Transverse colon (tissue), 4 donors: ENCODE measurements at regions not wholly inside any gene's neighbourhood (a gene's known extent, or its start where the extent isn't known, plus 50 kb on each side); places are given as distances from the start of the nearest gene placed in this dataset.
"Not testable (repeated sequence)": the region's sequence is repeated elsewhere in the genome, so short reads cannot be mapped to it uniquely, and the experiment has no call there.

Source experiments
- DNase-seq: peaks from one replicate; pipeline ENCODE4 v3.0.0-alpha.2; 2019
- H3K27ac ChIP-seq, 4 donors: fragments of 200-600 bp; sonication (generic); 2 replicates each; pipeline ENCODE4 v1.5.1; 2016 to 2018; ENCODE audit warnings: inconsistent platforms in 4 of 4
- H3K27me3 ChIP-seq: fragments of 200-600 bp; sonication (generic); 2 replicates; pipeline ENCODE4 v1.5.1; 2017; ENCODE audit warnings: inconsistent platforms
- H3K36me3 ChIP-seq, 4 donors: fragments of 200-600 bp; sonication (generic); 2 replicates each; pipeline ENCODE4 v1.5.1; 2017 to 2019; ENCODE audit warnings: inconsistent platforms in 4 of 4
- H3K4me1 ChIP-seq, 4 donors: fragments of 200-600 bp; sonication (generic); 2 replicates each; pipeline ENCODE4 v1.5.1; 2017 to 2020; ENCODE audit warnings: inconsistent platforms in 4 of 4
- H3K4me3 ChIP-seq, 4 donors: fragments of 200-600 bp; sonication (generic); 1 replicate in 1 of 4; 2 replicates in 3 of 4; pipeline versions ENCODE4 v1.5.1 to v1.6.1; 2017 to 2019; ENCODE audit warnings: inconsistent platforms in 4 of 4
- H3K9me3 ChIP-seq, 2 donors: fragments of 200-600 bp; sonication (generic); 2 replicates each; pipeline ENCODE4 v1.5.1; 2017 to 2019; ENCODE audit warnings: inconsistent platforms in 2 of 2
- CTCF ChIP-seq, 5 experiments: fragments of 200-600 bp in 3 of 5; fragments of 450-650 bp in 2 of 5; sonication (generic) in 3 of 5; IDR thresholded peaks; 1 replicate in 2 of 5; 2 replicates in 3 of 5; pipeline ENCODE4 v1.5.1; 2016 to 2017; ENCODE audit warnings: antibody characterized with exemption in 5 of 5, inconsistent platforms in 3 of 5, mild to moderate bottlenecking in 2 of 5, moderate library complexity in 1 of 5
- EP300 ChIP-seq: sonication (generic); formaldehyde crosslinking; IDR thresholded peaks from one replicate; pipeline ENCODE4 v1.6.1; 2017; ENCODE audit warnings: antibody characterized with exemption, low read depth
- POLR2A ChIP-seq: fragments of 450-650 bp; IDR thresholded peaks from one replicate; pipeline ENCODE4 v1.6.1; 2016; ENCODE audit warnings: antibody characterized with exemption, mild to moderate bottlenecking, moderate library complexity
- POLR2AphosphoS5 ChIP-seq, 3 donors: sonication (generic); formaldehyde crosslinking; IDR thresholded peaks; one replicate each; pipeline ENCODE4 v1.6.1; 2016; ENCODE audit warnings: antibody characterized with exemption in 3 of 3
- WGBS, 2 donors: methylation state at CpG; one replicate each; pipeline ENCODE4 v1.1.5; 2018; ENCODE audit warnings: low coverage in 1 of 2; 5-methylcytosine and 5-hydroxymethylcytosine counted together
- in situ Hi-C, 4 donors: fragments of 200-750 bp; cut with MboI; loops; one replicate each; pipeline versions ENCODE4 v1.15.0 to v1.15.1; 2017; ENCODE audit warnings: low sequenced_read_pairs in 3 of 4, low pct_ligation_motif_present in 1 of 4, low pct_unique_long_range_greater_than_20kb in 1 of 4
- intact Hi-C: fragments of 100-400 bp; cut with DNase I; formaldehyde crosslinking; loops from one replicate; pipeline ENCODE4 v1.15.1; 2023; ENCODE audit warnings: low total_unique reads

GRCh38 chr14:57110411-57110810 is 158.3 kb downstream of the EXOC5 start:
- intact Hi-C loops, H3K27me3 ChIP-seq, in situ Hi-C loops: not testable (repeated sequence)

DNA sequence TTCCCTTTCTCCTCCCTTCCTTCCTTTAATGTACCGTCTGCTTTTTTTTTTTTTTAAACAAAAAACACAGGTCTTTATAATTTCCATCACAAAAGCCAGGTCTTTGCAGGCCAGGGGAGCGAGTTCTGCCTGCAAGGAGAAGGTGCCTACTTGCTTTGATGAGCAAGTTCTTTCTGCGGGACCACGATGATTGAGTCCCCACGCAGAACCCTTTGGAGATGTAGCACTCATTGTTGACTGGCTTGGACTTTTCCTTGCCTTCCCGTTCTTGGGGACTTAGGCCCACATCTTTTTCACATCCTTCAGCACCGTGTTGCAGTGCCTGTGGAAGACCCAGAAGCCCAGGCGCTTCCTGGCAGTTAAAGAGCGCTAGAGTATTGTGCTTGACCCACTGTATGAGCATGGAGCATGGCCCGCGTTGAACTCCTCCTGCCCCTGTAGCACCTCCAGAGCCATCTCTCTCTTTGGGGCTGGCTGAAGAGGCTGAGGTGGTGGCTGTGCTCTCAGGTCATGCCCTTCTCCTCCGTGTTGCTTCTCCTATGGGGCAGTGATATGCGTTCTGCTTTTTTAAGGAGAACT is 177.6 kb downstream of the EXOC5 start:
- Histone ChIP-seq H3K9me3 (no peaks in the 10 kb centered on the region), H3K27ac (no peak overlapping the region), H3K27me3 (no peaks in the 10 kb centered on the region), H3K4me3 (no peak overlapping the region), H3K36me3 (no peaks in the 10 kb centered on the region), H3K4me1 (no peaks in the 10 kb centered on the region)
- TF ChIP-seq EP300 (no peak), POLR2AphosphoS5 (IDR thresholded peaks at IDR 0.05) (no peak), CTCF (IDR thresholded peaks at IDR 0.05) (no peak)
- 84% methylated on average over 13 of the region's 13 CpGs; no CpG with 5 or more reads in 1 of the 2 donors for WGBS, 2 donors
- no peak for DNase-seq
- intact Hi-C loops, result no loop called here
- in situ Hi-C loops, result no loop called here

More at GRCh38 chr14:57110411-57110810, 158.3 kb downstream of the EXOC5 start:
- H3K27ac ChIP-seq, H3K4me3 ChIP-seq, H3K4me1 ChIP-seq, H3K9me3 ChIP-seq, DNase-seq, H3K36me3 ChIP-seq: not testable (repeated sequence)
- 99 to 100% methylated on average over 3 to 4 of the region's 4 CpGs for WGBS, 2 donors

DNA sequence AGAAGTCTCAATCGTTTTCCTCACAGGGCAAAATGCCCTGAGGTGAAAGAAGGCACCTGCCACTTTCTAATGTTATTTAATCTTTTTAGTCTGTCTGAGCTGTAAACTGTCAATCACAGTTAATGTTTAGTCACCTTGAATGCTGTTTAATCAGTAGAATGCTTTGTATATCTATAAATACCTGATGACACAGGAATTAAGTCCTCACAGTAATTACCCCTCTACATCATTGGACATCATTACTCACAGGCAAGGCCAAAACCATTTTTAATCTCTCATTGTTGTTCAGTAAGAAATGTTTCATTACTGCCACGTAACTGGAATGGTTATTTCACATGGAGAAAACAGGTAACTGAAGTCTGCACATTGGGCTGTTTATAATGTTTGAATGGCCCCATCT is 178.8 kb downstream of the EXOC5 start:
- in situ Hi-C loops, result no loop called here
- no peak for DNase-seq
- Histone ChIP-seq H3K4me1 (no peaks in the 10 kb centered on the region), H3K36me3 (no peaks in the 10 kb centered on the region), H3K27ac (no peak overlapping the region), H3K9me3 (no peaks in the 10 kb centered on the region), H3K27me3 (no peaks in the 10 kb centered on the region), H3K4me3 (no peak overlapping the region)
- WGBS, 2 donors, result 35 to 40% methylated on average over 2 of the region's 2 CpGs
- intact Hi-C loops, result no loop called here
- TF ChIP-seq POLR2AphosphoS5 (IDR thresholded peaks at IDR 0.05) (no peak), CTCF (IDR thresholded peaks at IDR 0.05) (no peak), POLR2A (no peak), EP300 (no peak)

GRCh38 chr14:57087841-57088240 is 180.9 kb downstream of the EXOC5 start:
- H3K4me1 ChIP-seq, result no peaks in the 10 kb centered on the region
- H3K36me3 ChIP-seq, result no peaks in the 10 kb centered on the region
- H3K27me3 ChIP-seq, result no peaks in the 10 kb centered on the region
- no peak overlapping the region for H3K4me3 ChIP-seq
- no peak for DNase-seq
- intact Hi-C loops (no loop called here), in situ Hi-C loops (no loop called here)
- no peaks in the 10 kb centered on the region for H3K9me3 ChIP-seq
- H3K27ac ChIP-seq, result no peak overlapping the region
- TF ChIP-seq EP300, result no peak
- no peak for TF ChIP-seq CTCF (IDR thresholded peaks at IDR 0.05)
- no peak for TF ChIP-seq POLR2A
- TF ChIP-seq POLR2AphosphoS5 (IDR thresholded peaks at IDR 0.05), result no peak
- 43 to 80% methylated on average over 1 to 2 of the region's 2 CpGs for WGBS, 2 donors
